Breast epithelium (tissue), 3 donors: ENCODE measurements at regions not wholly inside any gene's neighbourhood (a gene's known extent, or its start where the extent isn't known, plus 50 kb on each side); places are given as distances from the start of the nearest gene placed in this dataset.

Experiments used
- POLR2A ChIP-seq: fragments of 450-650 bp; IDR thresholded peaks from one replicate; pipeline ENCODE4 v1.6.1; 2016; ENCODE audit warnings: antibody characterized with exemption, mild to moderate bottlenecking, moderate library complexity
- POLR2AphosphoS5 ChIP-seq, 3 donors: sonication (generic); formaldehyde crosslinking; IDR thresholded peaks; one replicate each; pipeline ENCODE4 v1.6.1; 2017; ENCODE audit warnings: antibody characterized with exemption in 3 of 3
- TF ChIP-seq, protein P1 (sequence below), 3 donors: fragments of 450-650 bp; IDR thresholded peaks; one replicate each; pipeline ENCODE4 v1.5.1; 2016 to 2017; ENCODE audit warnings: antibody characterized with exemption in 3 of 3, mild to moderate bottlenecking in 3 of 3, moderate library complexity in 3 of 3

DNA sequence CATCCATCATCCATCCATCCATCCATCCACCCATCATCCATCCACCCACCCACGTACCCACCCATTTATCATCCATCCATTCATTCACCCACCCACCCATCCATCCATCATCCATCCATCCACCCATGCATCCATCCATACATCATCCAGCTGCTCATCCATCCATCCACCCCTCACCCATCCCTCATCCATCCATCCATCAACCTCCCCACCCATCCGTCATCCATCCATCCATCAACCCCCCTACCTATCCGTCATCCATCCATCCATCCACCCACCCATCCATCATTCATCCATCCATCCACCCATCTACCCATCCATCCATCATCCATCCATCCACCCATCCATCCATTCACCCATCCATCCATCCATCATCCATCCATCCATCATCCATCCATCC lies 306.2 kb upstream of the SFSWAP start:
- TF ChIP-seq, protein P1, sequence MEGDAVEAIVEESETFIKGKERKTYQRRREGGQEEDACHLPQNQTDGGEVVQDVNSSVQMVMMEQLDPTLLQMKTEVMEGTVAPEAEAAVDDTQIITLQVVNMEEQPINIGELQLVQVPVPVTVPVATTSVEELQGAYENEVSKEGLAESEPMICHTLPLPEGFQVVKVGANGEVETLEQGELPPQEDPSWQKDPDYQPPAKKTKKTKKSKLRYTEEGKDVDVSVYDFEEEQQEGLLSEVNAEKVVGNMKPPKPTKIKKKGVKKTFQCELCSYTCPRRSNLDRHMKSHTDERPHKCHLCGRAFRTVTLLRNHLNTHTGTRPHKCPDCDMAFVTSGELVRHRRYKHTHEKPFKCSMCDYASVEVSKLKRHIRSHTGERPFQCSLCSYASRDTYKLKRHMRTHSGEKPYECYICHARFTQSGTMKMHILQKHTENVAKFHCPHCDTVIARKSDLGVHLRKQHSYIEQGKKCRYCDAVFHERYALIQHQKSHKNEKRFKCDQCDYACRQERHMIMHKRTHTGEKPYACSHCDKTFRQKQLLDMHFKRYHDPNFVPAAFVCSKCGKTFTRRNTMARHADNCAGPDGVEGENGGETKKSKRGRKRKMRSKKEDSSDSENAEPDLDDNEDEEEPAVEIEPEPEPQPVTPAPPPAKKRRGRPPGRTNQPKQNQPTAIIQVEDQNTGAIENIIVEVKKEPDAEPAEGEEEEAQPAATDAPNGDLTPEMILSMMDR (IDR thresholded peaks at IDR 0.05), result no peak
- TF ChIP-seq POLR2A, result no peak
- TF ChIP-seq POLR2AphosphoS5 (IDR thresholded peaks at IDR 0.05), result no peak
